ENCODE measurements at regions not wholly inside any gene's neighbourhood (a gene's known extent, or its start where the extent isn't known, plus 50 kb on each side); places are given as distances from the start of the nearest gene placed in this dataset.

DNA sequence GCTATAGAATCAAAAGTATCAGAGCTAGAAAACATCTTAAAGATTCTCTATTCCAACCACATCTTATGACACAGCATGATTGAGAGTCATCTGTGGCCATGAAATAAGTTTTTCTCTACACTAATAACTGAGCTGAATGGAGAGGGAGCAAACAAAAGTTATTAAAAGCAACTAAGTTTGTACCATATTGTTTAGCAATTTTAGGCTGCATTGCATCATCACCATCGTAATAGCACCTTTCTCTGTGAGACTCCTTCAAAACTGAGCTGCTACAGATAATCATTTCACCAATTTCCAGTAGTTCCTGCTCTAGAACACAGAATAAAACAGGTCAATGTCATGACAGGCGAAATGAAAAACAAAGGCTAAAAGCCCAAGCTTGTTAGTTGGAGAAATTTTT lies 1183.9 kb downstream of the DIAPH3 start:
- Histone ChIP-seq H3K9me3 (ENCODE audit: insufficient read depth, low read depth, low read length) (no peaks in the 10 kb centered on the region), H3K79me2 (ENCODE audit: insufficient read depth, low read length) (no peaks in the 10 kb centered on the region), H3K36me3 (ENCODE audit: insufficient read depth, low read length) (no peaks in the 10 kb centered on the region), H4K20me1 (ENCODE audit: insufficient read depth, low read length, poor library complexity, severe bottlenecking) (no peaks in the 10 kb centered on the region), H3K9me2 (replicated peaks; ENCODE audit: low read depth, low read length) (no peaks in the 10 kb centered on the region), H3K27me3 (ENCODE audit: insufficient read depth, low read length, poor library complexity, severe bottlenecking) (no peaks in the 10 kb centered on the region), H3K4me2 (ENCODE audit: low read depth, low read length, poor library complexity, severe bottlenecking) (no peak overlapping the region), H3K9ac (ENCODE audit: low read depth, low read length, poor library complexity, severe bottlenecking) (no peak overlapping the region), H3K4me3 (ENCODE audit: low read length, poor library complexity, severe bottlenecking) (no peak overlapping the region), H3K4me1 (ENCODE audit: insufficient read depth, low read length, poor library complexity, severe bottlenecking) (no peaks in the 10 kb centered on the region), H3F3A (ENCODE audit: low read depth) (no peaks in the 10 kb centered on the region), H2AFZ (ENCODE audit: low read length) (no peak overlapping the region)
- TF ChIP-seq EZH2phosphoT487 (IDR thresholded peaks at IDR 0.05; ENCODE audit: borderline replicate concordance): no peak
- TF ChIP-seq, protein P1, sequence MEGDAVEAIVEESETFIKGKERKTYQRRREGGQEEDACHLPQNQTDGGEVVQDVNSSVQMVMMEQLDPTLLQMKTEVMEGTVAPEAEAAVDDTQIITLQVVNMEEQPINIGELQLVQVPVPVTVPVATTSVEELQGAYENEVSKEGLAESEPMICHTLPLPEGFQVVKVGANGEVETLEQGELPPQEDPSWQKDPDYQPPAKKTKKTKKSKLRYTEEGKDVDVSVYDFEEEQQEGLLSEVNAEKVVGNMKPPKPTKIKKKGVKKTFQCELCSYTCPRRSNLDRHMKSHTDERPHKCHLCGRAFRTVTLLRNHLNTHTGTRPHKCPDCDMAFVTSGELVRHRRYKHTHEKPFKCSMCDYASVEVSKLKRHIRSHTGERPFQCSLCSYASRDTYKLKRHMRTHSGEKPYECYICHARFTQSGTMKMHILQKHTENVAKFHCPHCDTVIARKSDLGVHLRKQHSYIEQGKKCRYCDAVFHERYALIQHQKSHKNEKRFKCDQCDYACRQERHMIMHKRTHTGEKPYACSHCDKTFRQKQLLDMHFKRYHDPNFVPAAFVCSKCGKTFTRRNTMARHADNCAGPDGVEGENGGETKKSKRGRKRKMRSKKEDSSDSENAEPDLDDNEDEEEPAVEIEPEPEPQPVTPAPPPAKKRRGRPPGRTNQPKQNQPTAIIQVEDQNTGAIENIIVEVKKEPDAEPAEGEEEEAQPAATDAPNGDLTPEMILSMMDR (conservative IDR thresholded peaks at IDR 0.05; ENCODE audit: low read length): no peak

DNA sequence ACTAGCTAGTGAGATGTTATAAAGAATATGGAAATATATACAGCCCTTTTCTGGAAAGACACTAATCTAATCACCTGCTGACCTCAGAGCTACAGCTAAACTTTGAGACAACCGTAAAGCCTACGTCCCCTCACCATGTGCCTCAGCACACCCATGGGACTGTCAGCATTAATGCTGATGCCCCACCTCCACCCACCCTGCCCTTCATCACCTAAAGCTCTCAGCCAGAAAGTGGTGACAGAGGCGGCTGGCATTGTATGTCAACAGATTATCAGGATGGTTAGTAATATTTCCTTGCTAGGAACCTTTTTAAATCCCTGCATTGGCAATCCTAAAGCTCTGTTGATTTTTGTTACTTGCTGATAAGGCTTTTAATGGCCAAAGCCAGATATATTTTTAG lies 1177.9 kb downstream of the DIAPH3 start:
- no peaks in the 10 kb centered on the region for H3K27me3 ChIP-seq (ENCODE audit: insufficient read depth, low read length, poor library complexity, severe bottlenecking)
- no peak overlapping the region for H3K9ac ChIP-seq (ENCODE audit: low read depth, low read length, poor library complexity, severe bottlenecking)
- no peaks in the 10 kb centered on the region for H4K20me1 ChIP-seq (ENCODE audit: insufficient read depth, low read length, poor library complexity, severe bottlenecking)
- H3K4me2 ChIP-seq (ENCODE audit: low read depth, low read length, poor library complexity, severe bottlenecking): no peak overlapping the region
- H3K9me3 ChIP-seq (ENCODE audit: insufficient read depth, low read depth, low read length): no peaks in the 10 kb centered on the region
- H3K4me3 ChIP-seq (ENCODE audit: low read length, poor library complexity, severe bottlenecking): no peak overlapping the region
- no peaks in the 10 kb centered on the region for H3K79me2 ChIP-seq (ENCODE audit: insufficient read depth, low read length)
- H3K9me2 ChIP-seq (replicated peaks; ENCODE audit: low read depth, low read length): no peaks in the 10 kb centered on the region
- H3K36me3 ChIP-seq (ENCODE audit: insufficient read depth, low read length): no peaks in the 10 kb centered on the region
- H2AFZ ChIP-seq (ENCODE audit: low read length): no peak overlapping the region
- H3F3A ChIP-seq (ENCODE audit: low read depth): no peaks in the 10 kb centered on the region
- TF ChIP-seq EZH2phosphoT487 (IDR thresholded peaks at IDR 0.05; ENCODE audit: borderline replicate concordance): no peak
- TF ChIP-seq, protein P1 (conservative IDR thresholded peaks at IDR 0.05; ENCODE audit: low read length): no peak
- no peaks in the 10 kb centered on the region for H3K4me1 ChIP-seq (ENCODE audit: insufficient read depth, low read length, poor library complexity, severe bottlenecking)

DNA sequence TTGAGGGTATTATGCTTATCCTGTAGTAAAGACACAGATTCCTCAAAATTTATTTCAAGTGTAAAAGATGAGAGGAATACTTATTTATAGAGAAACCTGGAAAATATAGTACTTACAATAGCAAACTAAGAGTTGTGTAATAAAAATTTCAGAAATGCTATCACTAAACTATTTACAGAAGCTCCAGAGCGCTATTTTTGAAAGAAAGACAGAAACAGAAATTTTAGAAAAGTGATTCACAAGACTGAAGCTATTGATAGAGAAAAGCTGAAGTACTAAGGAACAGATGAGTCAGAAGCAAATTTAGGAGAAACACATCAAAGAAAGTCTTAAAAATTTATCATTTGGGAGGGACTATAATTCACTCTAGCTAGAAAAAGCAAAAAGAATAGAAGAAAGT lies 1174.2 kb downstream of the DIAPH3 start:
- TF ChIP-seq, protein P1 (conservative IDR thresholded peaks at IDR 0.05; ENCODE audit: low read length): no peak
- TF ChIP-seq EZH2phosphoT487 (IDR thresholded peaks at IDR 0.05; ENCODE audit: borderline replicate concordance): no peak
- no peaks in the 10 kb centered on the region for H3K36me3 ChIP-seq (ENCODE audit: insufficient read depth, low read length)
- H3K9ac ChIP-seq (ENCODE audit: low read depth, low read length, poor library complexity, severe bottlenecking): no peak overlapping the region
- H3K27me3 ChIP-seq (ENCODE audit: insufficient read depth, low read length, poor library complexity, severe bottlenecking): no peaks in the 10 kb centered on the region
- H3F3A ChIP-seq (ENCODE audit: low read depth): no peaks in the 10 kb centered on the region
- no peaks in the 10 kb centered on the region for H3K79me2 ChIP-seq (ENCODE audit: insufficient read depth, low read length)
- no peaks in the 10 kb centered on the region for H3K9me3 ChIP-seq (ENCODE audit: insufficient read depth, low read depth, low read length)
- no peaks in the 10 kb centered on the region for H3K9me2 ChIP-seq (replicated peaks; ENCODE audit: low read depth, low read length)
- H4K20me1 ChIP-seq (ENCODE audit: insufficient read depth, low read length, poor library complexity, severe bottlenecking): no peaks in the 10 kb centered on the region
- no peak overlapping the region for H3K4me2 ChIP-seq (ENCODE audit: low read depth, low read length, poor library complexity, severe bottlenecking)
- no peaks in the 10 kb centered on the region for H3K4me1 ChIP-seq (ENCODE audit: insufficient read depth, low read length, poor library complexity, severe bottlenecking)
- no peak overlapping the region for H3K4me3 ChIP-seq (ENCODE audit: low read length, poor library complexity, severe bottlenecking)
- H2AFZ ChIP-seq (ENCODE audit: low read length): no peak overlapping the region
